T-helper 1 cell treated with Interleukin-12 subunit alpha and Interleukin-12 subunit beta and Interleukin-4 antibody, amounts not matched to agents 30 μg/mL and 1 μg/mL, for 36 hours (primary cell): ENCODE measurements at regions not wholly inside any gene's neighbourhood (a gene's known extent, or its start where the extent isn't known, plus 50 kb on each side); places are given as distances from the start of the nearest gene placed in this dataset.
"Not testable (repeated sequence)": the region's sequence is repeated elsewhere in the genome, so short reads cannot be mapped to it uniquely, and the experiment has no call there.

Experiments used
- H3K27ac Mint-ChIP-seq: one replicate; pipeline ENCODE4 v1.8.0; 2021; ENCODE audit warnings: mild to moderate bottlenecking, mixed read lengths
- H3K27me3 Mint-ChIP-seq: one replicate; pipeline ENCODE4 v1.8.0; 2021; ENCODE audit warnings: low read depth, mixed read lengths
- H3K36me3 Mint-ChIP-seq: one replicate; pipeline ENCODE4 v1.8.0; 2021; ENCODE audit warnings: low read depth, mixed read lengths
- H3K4me1 Mint-ChIP-seq: one replicate; pipeline ENCODE4 v1.8.0; 2021; ENCODE audit warnings: low read depth, mixed read lengths
- H3K4me3 Mint-ChIP-seq: one replicate; pipeline ENCODE4 v1.8.0; 2021; ENCODE audit warnings: mild to moderate bottlenecking, moderate library complexity, mixed read lengths
- H3K9me3 Mint-ChIP-seq: one replicate; pipeline ENCODE4 v1.8.0; 2021; ENCODE audit warnings: mixed read lengths

DNA sequence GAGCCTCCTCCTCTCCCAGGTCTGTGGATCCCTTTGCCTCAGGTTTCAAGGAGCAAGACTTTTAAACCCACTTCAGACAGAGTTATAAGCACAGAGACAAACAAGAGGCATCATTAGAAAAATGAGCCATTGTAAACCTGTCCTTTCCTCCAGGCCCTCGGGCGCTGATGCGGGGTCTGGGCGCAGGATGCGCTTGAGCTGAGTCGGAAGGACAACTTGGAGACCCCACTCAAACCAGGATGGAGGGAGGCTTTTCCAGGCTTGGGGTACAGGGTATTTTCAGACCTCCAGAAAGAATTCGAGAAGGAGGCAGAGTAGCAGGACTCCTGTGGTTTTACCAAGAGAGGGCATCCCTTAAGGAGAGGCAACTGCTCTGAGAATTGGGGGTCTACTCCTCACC, 155.6 kb downstream of the NUFIP1 start:
- H3K4me1 Mint-ChIP-seq, result no peaks in the 10 kb centered on the region
- H3K27me3 Mint-ChIP-seq, result no peaks in the 10 kb centered on the region
- no peaks in the 10 kb centered on the region for H3K36me3 Mint-ChIP-seq
- H3K9me3 Mint-ChIP-seq, result no peaks in the 10 kb centered on the region
- H3K4me3 Mint-ChIP-seq, result no peak overlapping the region
- H3K27ac Mint-ChIP-seq, result no peak overlapping the region

DNA sequence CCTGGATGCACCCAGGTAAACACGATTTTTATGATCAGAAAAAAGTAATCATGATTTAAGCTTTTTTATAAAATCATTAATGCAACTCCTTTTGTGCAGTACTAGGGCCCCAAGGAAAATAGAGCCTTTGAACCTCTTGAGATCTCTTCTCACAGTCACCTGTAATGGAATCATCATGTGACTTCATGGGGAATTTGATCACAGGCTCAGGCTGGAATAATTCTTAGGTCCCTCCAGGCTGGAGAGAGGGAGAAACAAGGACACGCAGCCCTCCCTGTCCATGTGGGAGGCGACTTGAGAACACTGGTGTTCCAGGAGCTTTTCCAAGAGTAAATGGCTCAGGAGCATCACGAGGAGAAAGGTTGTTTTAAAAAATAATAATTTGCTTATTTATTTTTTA, 156.1 kb downstream of the NUFIP1 start:
- no peaks in the 10 kb centered on the region for H3K27me3 Mint-ChIP-seq
- no peaks in the 10 kb centered on the region for H3K4me1 Mint-ChIP-seq
- H3K4me3 Mint-ChIP-seq, result no peak overlapping the region
- no peaks in the 10 kb centered on the region for H3K36me3 Mint-ChIP-seq
- H3K9me3 Mint-ChIP-seq, result no peaks in the 10 kb centered on the region
- no peak overlapping the region for H3K27ac Mint-ChIP-seq

- Mint-ChIP-seq H3K36me3 (no peaks in the 10 kb centered on the region), H3K27me3 (peaks cover 3% of the 10 kb centered on the region), H3K9me3 (no peaks in the 10 kb centered on the region), H3K4me1 (no peaks in the 10 kb centered on the region), H3K4me3 (no peak overlapping the region), H3K27ac (no peak overlapping the region)
Observed at GRCh38 chr13:44826591-44827350, 162.5 kb downstream of the NUFIP1 start.

DNA sequence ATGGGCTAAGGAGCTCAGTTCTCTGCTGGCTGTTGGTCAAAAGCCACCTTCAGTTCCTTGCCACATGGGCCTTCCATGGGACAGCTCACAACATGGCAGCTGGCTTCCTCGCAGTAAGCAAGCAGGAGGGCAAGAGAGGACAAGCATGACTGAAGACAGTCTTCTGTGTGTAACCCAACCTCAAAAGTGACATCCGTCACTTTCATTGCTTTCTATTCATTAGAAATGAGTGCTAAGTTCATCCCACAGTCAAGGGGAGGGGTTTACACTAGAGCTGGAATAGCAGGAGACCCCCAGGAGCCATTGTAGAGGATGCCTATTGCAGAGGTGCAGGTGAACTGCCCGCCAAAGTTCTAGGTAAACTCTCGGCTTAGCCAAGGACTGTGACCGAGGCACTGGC, 163.3 kb downstream of the NUFIP1 start:
- no peaks in the 10 kb centered on the region for H3K9me3 Mint-ChIP-seq
- no peaks in the 10 kb centered on the region for H3K4me1 Mint-ChIP-seq
- H3K4me3 Mint-ChIP-seq, result no peak overlapping the region
- H3K27ac Mint-ChIP-seq, result no peak overlapping the region
- no peaks in the 10 kb centered on the region for H3K36me3 Mint-ChIP-seq
- peaks cover 3% of the 10 kb centered on the region for H3K27me3 Mint-ChIP-seq

- not testable (repeated sequence) for H3K36me3 Mint-ChIP-seq, H3K27me3 Mint-ChIP-seq, H3K9me3 Mint-ChIP-seq, H3K27ac Mint-ChIP-seq, H3K4me1 Mint-ChIP-seq, H3K4me3 Mint-ChIP-seq
Observed at GRCh38 chr13:44823555-44823954, 165.7 kb downstream of the NUFIP1 start.

GRCh38 chr13:44822291-44822690, 167.0 kb downstream of the NUFIP1 start:
- H3K27ac Mint-ChIP-seq, result no peak overlapping the region
- H3K4me1 Mint-ChIP-seq, result peaks cover 10% of the 10 kb centered on the region
- no peaks in the 10 kb centered on the region for H3K9me3 Mint-ChIP-seq
- no peaks in the 10 kb centered on the region for H3K36me3 Mint-ChIP-seq
- H3K4me3 Mint-ChIP-seq, result no peak overlapping the region
- H3K27me3 Mint-ChIP-seq, result peaks cover 13% of the 10 kb centered on the region

DNA sequence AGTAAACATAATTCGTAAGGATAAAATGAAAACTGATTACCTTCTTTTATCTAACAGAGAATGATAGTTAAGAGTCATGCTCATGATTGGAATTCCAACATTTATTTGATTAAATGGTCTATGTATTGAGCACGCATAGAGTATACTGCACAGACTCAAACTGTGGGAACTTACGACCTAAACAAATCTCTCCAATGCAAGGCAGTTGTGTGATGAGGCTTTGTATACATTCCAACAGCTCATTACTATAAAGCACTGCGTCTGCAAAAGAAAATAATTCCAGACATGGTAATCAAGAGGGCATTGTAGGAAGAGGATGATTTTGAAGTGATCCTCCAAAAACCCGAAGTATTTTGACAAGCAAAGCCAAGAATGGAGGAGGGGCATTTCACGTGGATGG, 169.5 kb downstream of the NUFIP1 start:
- Mint-ChIP-seq H3K4me1 (peaks cover 17% of the 10 kb centered on the region), H3K4me3 (no peak overlapping the region), H3K27ac (no peak overlapping the region), H3K36me3 (no peaks in the 10 kb centered on the region), H3K9me3 (no peaks in the 10 kb centered on the region), H3K27me3 (peaks cover 19% of the 10 kb centered on the region)

DNA sequence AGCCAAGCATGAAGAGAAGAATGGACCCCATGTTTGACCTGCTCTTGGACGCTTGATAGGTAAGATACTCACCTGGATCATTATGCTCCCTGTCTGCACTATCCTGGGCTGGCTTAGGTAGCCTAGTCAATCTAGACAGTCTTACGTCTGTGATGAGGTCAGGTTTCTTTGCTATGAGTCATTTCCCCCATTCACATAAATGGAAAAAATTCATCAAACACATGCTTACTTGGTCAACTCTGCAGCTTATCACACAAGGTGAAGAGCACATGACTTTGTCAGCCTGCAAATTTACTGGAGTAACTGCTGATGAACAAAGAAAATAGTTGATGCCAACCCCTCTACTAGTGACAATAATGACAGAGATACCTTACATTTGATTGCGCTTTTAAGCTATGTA, 170.0 kb downstream of the NUFIP1 start:
- Mint-ChIP-seq H3K36me3 (no peaks in the 10 kb centered on the region), H3K27ac (no peak overlapping the region), H3K9me3 (no peaks in the 10 kb centered on the region), H3K4me1 (peaks cover 17% of the 10 kb centered on the region), H3K4me3 (no peak overlapping the region), H3K27me3 (peaks cover 23% of the 10 kb centered on the region)

DNA sequence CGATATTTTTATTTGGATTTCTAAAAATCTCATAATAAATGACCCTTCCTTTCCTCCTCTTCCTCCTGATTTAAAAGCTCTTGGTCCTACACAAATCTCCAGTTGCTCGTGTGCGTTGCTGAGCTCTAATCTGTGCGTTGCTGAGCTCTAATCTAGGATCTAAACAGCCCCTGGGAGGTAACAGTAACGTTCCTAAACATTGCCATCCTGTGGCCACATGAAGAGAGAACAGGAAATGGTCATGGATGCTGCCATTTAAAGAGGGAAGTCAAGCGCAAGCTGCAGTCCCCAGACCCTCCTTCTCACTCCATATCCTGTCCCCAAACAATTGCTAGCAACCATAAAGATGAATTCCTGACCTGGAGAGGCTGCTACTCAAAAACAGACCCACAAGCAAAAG, 170.8 kb downstream of the NUFIP1 start:
- Mint-ChIP-seq H3K4me1 (peaks cover 17% of the 10 kb centered on the region), H3K36me3 (no peaks in the 10 kb centered on the region), H3K27ac (no peak overlapping the region), H3K27me3 (peaks cover 27% of the 10 kb centered on the region), H3K4me3 (no peak overlapping the region), H3K9me3 (no peaks in the 10 kb centered on the region)

- Mint-ChIP-seq H3K27ac (no peak overlapping the region), H3K4me3 (no peak overlapping the region), H3K4me1 (peaks cover 17% of the 10 kb centered on the region), H3K9me3 (no peaks in the 10 kb centered on the region), H3K27me3 (peaks cover 27% of the 10 kb centered on the region), H3K36me3 (no peaks in the 10 kb centered on the region)
Observed at GRCh38 chr13:44818016-44818415, 171.3 kb downstream of the NUFIP1 start.

DNA sequence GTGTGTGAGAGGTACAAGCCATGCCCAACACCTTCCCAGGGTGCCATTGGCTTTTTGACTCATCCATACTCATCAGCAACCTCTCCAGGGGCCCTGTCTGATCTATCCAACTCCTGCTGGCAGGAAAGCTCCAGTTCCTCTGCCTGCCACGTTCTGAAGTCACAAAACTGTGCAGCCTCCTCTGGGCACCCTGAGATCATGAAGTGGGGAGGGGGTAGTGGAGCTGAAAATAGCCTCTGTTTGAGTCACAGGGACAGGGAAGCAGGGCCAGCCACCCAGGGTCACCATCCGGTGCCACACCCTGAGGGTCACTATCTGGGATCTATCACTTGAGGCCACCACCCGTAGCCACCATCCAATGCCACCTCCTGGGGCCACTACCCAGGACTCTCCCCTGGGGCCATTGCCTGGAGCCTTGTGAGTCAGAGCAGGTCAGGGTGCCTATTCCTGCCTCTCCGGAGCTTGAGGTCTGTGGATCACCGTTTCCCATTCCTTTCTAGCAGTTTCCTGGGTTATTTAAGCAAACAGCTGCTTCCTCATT, 172.1 kb downstream of the NUFIP1 start:
- no peaks in the 10 kb centered on the region for H3K9me3 Mint-ChIP-seq

GRCh38 chr13:44816701-44817100, 172.6 kb downstream of the NUFIP1 start:
- Mint-ChIP-seq H3K9me3 (no peaks in the 10 kb centered on the region), H3K27ac (no peak overlapping the region), H3K4me1 (peaks cover 17% of the 10 kb centered on the region), H3K36me3 (no peaks in the 10 kb centered on the region), H3K27me3 (peaks cover 31% of the 10 kb centered on the region), H3K4me3 (no peak overlapping the region)

More for the DNA sequence above, 172.1 kb downstream of the NUFIP1 start:
- peaks cover 28% of the 10 kb centered on the region for H3K27me3 Mint-ChIP-seq
- no peak overlapping the region for H3K4me3 Mint-ChIP-seq
- no peak overlapping the region for H3K27ac Mint-ChIP-seq
- peaks cover 17% of the 10 kb centered on the region for H3K4me1 Mint-ChIP-seq
- H3K36me3 Mint-ChIP-seq, result no peaks in the 10 kb centered on the region

GRCh38 chr13:44815623-44816022, 173.6 kb downstream of the NUFIP1 start:
- Mint-ChIP-seq H3K4me3 (no peak overlapping the region), H3K27me3 (peaks cover 29% of the 10 kb centered on the region), H3K4me1 (peaks cover 17% of the 10 kb centered on the region), H3K27ac (no peak overlapping the region), H3K9me3 (no peaks in the 10 kb centered on the region), H3K36me3 (no peaks in the 10 kb centered on the region)

DNA sequence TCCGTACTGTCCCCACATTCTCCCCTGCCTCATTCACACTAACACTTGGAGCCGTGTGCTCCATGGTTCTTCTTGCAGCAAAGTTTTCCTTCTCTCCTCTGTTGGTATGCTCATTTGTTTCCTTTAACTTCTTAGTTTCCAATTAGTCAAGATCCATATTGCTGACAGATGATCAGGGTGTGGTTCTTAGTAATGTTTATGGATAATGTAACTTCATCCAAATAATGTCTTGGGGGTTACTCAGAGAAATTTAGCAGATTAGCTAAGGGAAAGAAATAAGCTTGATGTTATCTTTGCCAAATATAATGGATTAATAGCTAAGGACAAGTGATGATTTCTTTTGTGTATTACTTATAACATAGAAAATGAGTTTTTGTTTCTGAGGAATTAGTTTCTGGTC, 174.4 kb downstream of the NUFIP1 start:
- no peak overlapping the region for H3K27ac Mint-ChIP-seq
- peaks cover 17% of the 10 kb centered on the region for H3K4me1 Mint-ChIP-seq
- no peak overlapping the region for H3K4me3 Mint-ChIP-seq
- peaks cover 26% of the 10 kb centered on the region for H3K27me3 Mint-ChIP-seq
- H3K9me3 Mint-ChIP-seq, result no peaks in the 10 kb centered on the region
- no peaks in the 10 kb centered on the region for H3K36me3 Mint-ChIP-seq

- no peak overlapping the region for H3K27ac Mint-ChIP-seq
- peaks cover 26% of the 10 kb centered on the region for H3K27me3 Mint-ChIP-seq
- H3K4me1 Mint-ChIP-seq, result peaks cover 13% of the 10 kb centered on the region
- H3K36me3 Mint-ChIP-seq, result no peaks in the 10 kb centered on the region
- H3K4me3 Mint-ChIP-seq, result no peak overlapping the region
- H3K9me3 Mint-ChIP-seq, result no peaks in the 10 kb centered on the region
Observed at GRCh38 chr13:44814161-44814560, 175.1 kb downstream of the NUFIP1 start.
